ENCODE measurements at regions not wholly inside any gene's neighbourhood (a gene's known extent, or its start where the extent isn't known, plus 50 kb on each side); places are given as distances from the start of the nearest gene placed in this dataset.

DNA sequence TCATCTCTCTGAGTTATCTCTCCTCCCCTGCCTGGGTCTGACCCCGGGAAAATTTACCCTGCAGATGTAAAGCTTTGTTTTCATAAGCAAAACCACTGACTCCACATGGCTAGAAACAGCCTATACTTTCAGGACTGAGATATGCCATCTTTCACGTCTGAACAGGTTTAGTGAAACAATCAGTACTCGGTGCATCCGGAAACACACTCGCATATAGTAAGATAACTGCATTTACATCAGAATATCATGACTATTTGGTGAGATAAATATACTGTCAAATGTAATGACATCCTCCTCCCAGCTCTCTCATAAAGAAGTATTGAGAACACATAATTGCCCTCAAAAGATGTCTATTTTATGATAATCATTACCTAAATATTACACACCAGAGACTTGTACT lies 172.8 kb downstream of the EFNB2 start:
- no peak for DNase-seq (ENCODE audit: low read depth)
- no peak for TF ChIP-seq MYC (IDR thresholded peaks at IDR 0.05; ENCODE audit: low read depth, low read length)
- no peak for TF ChIP-seq POLR2A (IDR thresholded peaks at IDR 0.05; ENCODE audit: extremely low read depth, insufficient read length)
- TF ChIP-seq MAX (IDR thresholded peaks at IDR 0.05; ENCODE audit: low read depth, low read length), result no peak
- TF ChIP-seq CTCF (IDR thresholded peaks at IDR 0.05; ENCODE audit: low read depth, low read length), result no peak
- no peak overlapping the region for H3K4me3 ChIP-seq (ENCODE audit: low read depth, low read length)

- no peak for DNase-seq (ENCODE audit: low read depth)
- no peak overlapping the region for H3K4me3 ChIP-seq (ENCODE audit: low read depth, low read length)
- TF ChIP-seq POLR2A (IDR thresholded peaks at IDR 0.05; ENCODE audit: extremely low read depth, insufficient read length), result no peak
- TF ChIP-seq MAX (IDR thresholded peaks at IDR 0.05; ENCODE audit: low read depth, low read length), result no peak
- no peak for TF ChIP-seq MYC (IDR thresholded peaks at IDR 0.05; ENCODE audit: low read depth, low read length)
- TF ChIP-seq CTCF (IDR thresholded peaks at IDR 0.05; ENCODE audit: low read depth, low read length), result no peak
These were observed 173.8 kb downstream of the EFNB2 start for GRCh38 chr13:106361621-106362020.

DNA sequence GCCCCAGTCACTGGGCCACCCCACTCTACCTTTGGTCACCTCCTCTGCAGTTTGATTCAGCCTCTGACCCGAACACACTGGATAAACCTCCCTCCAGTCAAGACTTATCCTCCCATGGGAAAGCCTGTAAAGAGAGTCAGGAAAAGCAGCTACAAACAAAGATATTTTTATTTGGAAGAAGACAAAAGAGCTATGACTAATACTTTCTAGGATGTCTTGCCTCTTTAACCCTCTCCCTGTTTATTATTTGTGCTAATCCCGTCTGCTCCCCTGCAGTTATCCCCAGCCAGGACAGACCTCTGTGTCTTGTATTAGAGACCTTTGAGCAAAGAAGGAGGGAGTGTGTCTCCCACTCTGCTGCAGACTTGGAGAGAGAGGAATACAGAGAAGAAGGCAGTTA lies 178.3 kb downstream of the EFNB2 start:
- TF ChIP-seq POLR2A (IDR thresholded peaks at IDR 0.05; ENCODE audit: extremely low read depth, insufficient read length), result no peak
- no peak for TF ChIP-seq MYC (IDR thresholded peaks at IDR 0.05; ENCODE audit: low read depth, low read length)
- TF ChIP-seq MAX (IDR thresholded peaks at IDR 0.05; ENCODE audit: low read depth, low read length), result no peak
- no peak for TF ChIP-seq CTCF (IDR thresholded peaks at IDR 0.05; ENCODE audit: low read depth, low read length)
- no peak overlapping the region for H3K4me3 ChIP-seq (ENCODE audit: low read depth, low read length)
- DNase-seq (ENCODE audit: low read depth), result no peak

GRCh38 chr13:106355866-106356265 lies 179.6 kb downstream of the EFNB2 start:
- no peak for DNase-seq (ENCODE audit: low read depth)
- TF ChIP-seq CTCF (IDR thresholded peaks at IDR 0.05; ENCODE audit: low read depth, low read length) (no peak), MAX (IDR thresholded peaks at IDR 0.05; ENCODE audit: low read depth, low read length) (no peak), POLR2A (IDR thresholded peaks at IDR 0.05; ENCODE audit: extremely low read depth, insufficient read length) (no peak), MYC (IDR thresholded peaks at IDR 0.05; ENCODE audit: low read depth, low read length) (no peak)
- H3K4me3 ChIP-seq (ENCODE audit: low read depth, low read length), result no peak overlapping the region

DNA sequence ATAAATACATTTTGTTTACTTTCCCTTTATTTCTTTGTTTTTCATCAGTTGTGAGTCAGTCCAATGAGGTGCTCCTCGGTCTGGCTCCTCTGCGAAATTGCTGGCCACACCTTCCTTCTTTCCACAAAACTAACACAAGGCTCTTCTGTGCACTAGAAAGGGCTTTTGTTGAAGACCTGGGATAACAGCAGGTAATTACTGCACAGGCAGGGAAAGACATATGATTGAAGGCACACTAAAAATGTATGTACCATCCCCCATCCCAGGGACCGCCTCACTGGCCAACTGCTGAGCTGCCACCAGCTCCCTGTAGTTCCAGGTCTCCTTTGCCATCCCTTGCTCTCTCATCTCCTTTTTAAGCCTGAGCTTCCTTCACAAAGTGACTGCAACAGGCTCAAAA lies 180.5 kb downstream of the EFNB2 start:
- no peak for TF ChIP-seq MYC (IDR thresholded peaks at IDR 0.05; ENCODE audit: low read depth, low read length)
- no peak for TF ChIP-seq CTCF (IDR thresholded peaks at IDR 0.05; ENCODE audit: low read depth, low read length)
- TF ChIP-seq POLR2A (IDR thresholded peaks at IDR 0.05; ENCODE audit: extremely low read depth, insufficient read length), result no peak
- no peak for TF ChIP-seq MAX (IDR thresholded peaks at IDR 0.05; ENCODE audit: low read depth, low read length)
- no peak for DNase-seq (ENCODE audit: low read depth)
- H3K4me3 ChIP-seq (ENCODE audit: low read depth, low read length), result no peak overlapping the region

DNA sequence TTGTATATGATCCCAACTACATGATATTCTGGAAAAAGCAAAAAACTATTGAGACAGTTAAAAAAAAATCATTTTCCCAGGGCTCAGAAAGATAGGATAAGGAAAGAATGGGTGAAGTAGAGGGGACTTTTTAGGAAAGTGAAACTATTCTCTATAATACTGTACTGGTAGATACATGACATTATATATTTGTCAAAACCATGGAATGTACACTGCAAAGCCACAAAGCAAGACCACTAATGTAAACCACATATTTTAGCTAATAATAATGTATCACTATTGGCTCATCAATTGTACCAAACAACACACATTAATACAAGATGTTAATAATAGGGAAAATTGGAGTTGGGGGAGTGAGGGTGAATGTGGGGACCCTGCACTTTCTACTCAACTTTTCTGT lies 182.6 kb downstream of the EFNB2 start:
- TF ChIP-seq POLR2A (IDR thresholded peaks at IDR 0.05; ENCODE audit: extremely low read depth, insufficient read length) (no peak), CTCF (IDR thresholded peaks at IDR 0.05; ENCODE audit: low read depth, low read length) (no peak), MAX (IDR thresholded peaks at IDR 0.05; ENCODE audit: low read depth, low read length) (no peak)

More for the DNA sequence above, 182.6 kb downstream of the EFNB2 start:
- no peak for DNase-seq (ENCODE audit: low read depth)
- no peak overlapping the region for H3K4me3 ChIP-seq (ENCODE audit: low read depth, low read length)

Measured in NB4 (cell line).